HG02623 (cell line): ENCODE measurements at regions not wholly inside any gene's neighbourhood (a gene's known extent, or its start where the extent isn't known, plus 50 kb on each side); places are given as distances from the start of the nearest gene placed in this dataset.
"Not testable (repeated sequence)": the region's sequence is repeated elsewhere in the genome, so short reads cannot be mapped to it uniquely, and the experiment has no call there.

Experiments
- ATAC-seq: cut with Tn5 transposase; IDR thresholded peaks from one replicate; pipeline ENCODE4 v1.9.1; 2021; ENCODE audit warnings: moderate library complexity; ENCODE audit not compliant: unreplicated experiment

DNA sequence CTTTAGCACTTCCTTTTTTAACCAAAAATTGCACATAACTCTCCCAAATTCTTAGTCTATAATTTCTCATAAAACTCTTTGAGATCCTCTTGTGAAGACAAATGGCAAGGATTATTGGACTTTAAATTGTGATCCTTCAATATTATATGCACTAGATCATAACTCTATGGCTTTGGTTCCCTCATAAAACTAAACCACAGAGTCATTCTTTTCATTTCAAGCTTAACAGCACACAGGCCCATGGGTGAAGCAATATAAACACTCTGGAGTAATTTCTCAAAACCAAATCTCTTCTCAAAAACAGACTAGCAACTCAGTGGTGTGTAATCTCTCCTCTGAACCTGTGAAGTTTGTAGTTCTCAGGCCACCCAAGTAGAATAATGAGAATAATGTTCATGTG is 171.0 kb upstream of the NECTIN3 start:
- ATAC-seq = no peak

DNA sequence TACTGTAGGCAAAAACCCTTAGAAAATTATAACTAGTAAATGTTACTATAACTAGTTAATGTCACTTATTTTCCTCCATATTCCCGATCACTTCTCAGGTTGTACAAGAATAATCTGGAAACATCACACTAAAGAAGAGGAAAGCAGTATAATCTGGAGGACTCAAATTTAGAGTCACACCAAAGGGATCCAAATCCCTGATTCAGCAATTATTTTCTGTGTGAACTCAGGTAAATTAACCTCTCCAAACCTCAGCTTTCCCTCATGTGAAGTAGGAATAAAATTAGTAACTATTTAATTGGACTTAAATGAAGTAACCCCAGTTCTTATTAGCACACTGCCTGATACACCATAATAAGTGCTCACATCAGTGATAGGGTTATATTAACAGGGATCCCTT is 170.1 kb upstream of the NECTIN3 start:
- ATAC-seq = no peak

DNA sequence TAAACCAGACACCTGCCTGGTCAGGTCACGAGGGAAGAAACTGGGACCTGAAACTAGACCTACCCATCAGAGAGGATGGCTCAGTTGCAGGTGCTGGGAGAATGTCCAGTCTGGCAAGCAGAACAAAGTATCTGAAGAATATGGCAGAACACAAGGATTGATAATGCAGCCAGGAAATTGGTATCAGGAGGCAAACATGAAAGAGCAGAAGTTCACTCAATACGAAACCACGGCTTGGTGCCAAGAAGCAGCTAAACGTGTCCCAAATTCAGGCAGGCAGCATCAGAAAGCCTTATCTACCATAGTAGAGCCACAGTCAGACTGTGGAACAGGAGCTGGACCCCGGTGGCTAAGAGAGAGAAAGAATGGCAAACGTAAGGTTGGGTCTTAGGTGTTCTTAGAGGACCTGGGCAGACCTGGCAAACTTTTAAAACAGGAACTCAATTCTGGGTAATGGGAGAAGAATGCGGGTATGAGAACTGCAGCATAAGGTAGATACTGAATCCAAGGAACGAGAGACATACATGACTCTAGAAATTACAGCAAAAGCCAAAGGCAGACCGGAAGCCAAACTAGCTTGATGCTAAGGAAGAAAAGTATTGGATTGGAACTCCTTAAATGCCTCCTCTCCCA is 169.0 kb upstream of the NECTIN3 start:
- ATAC-seq = no peak

DNA sequence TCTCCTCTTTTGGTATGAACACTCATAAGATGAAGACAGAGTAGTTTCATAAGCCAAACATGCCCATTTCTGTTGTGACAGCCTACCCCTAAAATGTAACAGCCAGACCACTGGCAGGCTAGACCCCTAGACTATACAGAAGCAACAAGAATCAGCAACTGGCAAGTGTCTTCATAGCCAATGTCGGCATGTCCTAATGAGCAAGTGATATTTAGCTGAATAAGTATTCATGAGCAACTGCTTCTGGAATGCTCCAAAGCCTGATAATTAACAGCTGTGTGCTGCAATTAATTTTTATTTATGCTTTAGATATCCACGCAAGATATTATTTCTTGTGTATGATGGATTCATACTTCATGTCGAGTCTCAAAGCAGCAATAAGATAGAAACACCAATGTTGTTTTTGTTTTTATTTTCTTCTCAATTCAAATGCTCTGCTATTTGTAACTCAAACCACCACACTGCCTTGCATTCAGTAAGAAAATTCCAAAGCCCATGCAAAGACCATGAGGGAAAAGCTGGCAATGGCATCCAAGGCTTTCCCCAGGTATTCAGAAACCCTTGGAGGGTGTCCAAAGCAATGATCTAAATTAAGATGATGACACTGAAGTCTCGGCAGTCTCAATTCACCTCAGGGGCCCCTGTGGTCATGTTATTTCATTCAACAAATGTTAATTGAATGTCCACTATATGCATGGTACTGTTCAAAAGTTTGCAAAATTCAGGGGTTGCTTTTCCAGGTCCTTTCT is 167.7 kb upstream of the NECTIN3 start:
- ATAC-seq = no peak

DNA sequence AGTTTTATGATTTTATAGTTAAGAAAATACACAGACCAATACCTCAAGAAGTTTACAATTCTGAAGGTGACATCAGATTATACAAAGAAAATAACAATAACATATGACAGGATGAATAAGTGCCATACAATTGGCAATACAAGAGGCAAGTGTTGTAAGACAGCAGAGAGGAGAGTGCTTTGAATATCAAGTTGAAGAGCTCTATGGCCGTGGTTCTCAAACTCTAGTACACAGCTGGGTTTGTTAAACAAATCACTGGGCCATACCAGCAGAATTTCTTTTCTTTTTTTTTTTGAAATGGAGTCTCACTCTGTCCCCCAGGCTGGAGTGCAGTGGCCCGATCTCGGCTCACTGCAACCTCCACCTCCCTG is 167.1 kb upstream of the NECTIN3 start:
- no peak for ATAC-seq

DNA sequence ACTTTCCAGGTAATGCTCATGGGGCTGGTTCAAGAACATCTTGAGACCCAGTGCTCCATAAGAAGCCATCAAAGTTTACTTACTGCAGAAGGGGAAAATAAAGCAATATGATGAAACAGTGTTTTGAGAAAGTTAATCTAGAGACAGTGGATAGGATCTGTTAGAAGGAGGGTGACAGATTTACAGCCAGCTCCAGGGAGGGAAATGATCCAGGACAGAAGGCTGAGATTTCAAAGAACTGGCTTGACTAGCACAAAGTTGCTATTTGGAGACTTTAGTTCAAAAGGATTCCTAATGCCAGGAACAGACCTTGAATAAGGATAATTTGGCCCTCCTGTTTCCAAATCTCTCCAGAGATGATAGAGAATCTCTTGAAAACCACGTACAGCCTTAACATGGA is 166.5 kb upstream of the NECTIN3 start:
- no peak for ATAC-seq

DNA sequence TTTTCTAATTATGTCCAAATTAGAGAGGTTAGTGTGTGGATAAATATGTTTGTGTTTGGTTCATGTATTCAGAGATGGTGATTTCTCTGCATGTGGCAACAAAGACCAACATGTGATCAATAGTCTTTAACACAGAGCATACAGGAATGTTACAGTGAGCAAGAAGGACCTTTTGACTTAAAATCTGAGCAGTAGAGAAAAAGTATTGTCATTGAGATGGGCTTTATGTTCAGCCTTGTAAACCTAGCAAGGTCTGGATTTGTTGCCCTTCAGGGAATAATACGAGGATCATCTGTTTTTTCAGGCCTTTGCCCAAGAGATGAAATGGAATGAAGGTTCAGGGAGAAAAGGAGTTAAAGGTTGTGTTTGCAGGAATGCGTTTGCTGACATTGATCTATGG is 161.8 kb upstream of the NECTIN3 start:
- no peak for ATAC-seq

DNA sequence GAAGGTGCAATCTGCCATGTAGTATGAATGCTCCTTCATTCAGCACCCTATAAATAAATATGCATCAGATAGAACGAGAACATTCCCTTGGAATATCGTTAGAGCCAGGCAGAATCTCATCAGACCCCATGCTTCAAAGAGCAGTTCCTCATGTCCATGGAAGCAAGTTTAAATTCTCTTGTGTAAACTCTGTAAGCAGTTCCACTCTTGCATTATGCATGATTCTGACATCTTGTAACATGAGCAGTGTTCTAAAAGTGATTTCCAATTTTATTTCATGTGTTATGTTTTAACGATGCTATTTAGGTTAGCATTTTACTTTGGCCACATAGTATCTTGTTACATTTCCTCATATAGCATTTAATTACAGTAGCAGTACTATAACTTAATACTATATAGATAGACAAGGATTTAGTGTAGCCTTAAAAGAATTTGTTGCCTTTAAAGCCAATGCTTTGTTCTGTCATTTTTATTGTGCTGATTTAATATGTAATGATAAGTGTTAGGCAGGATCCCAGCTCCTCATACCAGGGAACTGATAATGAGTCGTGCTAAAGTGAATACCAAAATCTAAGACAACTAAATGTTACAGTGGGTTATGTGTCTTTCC is 161.2 kb upstream of the NECTIN3 start:
- ATAC-seq = no peak

DNA sequence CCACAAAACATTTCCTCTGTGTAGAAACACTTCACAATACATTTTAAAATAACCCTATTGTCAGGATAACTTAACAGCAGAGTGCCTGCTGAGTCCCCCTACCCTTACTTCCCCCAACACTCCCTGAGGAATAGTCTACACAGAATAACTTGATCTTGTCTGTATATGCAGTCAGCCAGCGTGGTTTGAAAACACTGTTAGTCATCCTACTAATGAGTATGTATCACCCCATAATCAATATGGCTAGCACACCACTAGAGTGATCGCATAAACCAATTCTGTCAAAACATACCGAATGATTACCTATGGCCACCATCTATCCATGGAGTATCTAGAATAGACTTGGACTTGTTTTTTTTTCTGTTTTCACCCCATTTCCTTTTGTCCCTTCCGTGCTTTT is 152.7 kb upstream of the NECTIN3 start:
- no peak for ATAC-seq

DNA sequence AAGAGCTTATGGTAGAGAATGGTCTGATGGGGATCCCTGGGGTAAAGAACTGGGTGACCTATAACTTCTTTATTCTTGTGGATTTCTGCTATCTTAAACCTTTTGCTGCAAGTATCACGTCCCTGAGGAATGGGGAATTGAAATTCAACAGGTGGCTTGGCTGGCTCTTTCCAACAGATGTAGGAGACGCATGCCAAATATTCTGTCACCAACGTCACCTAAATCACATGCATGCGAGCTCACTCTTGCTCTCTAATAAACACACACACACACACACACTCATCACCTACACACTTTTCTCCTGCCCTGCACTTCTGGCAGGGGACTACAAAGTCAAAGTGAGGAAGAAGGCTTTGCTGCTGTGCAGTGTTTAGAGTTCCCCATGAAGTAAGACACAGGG is 145.8 kb upstream of the NECTIN3 start:
- ATAC-seq = no peak

DNA sequence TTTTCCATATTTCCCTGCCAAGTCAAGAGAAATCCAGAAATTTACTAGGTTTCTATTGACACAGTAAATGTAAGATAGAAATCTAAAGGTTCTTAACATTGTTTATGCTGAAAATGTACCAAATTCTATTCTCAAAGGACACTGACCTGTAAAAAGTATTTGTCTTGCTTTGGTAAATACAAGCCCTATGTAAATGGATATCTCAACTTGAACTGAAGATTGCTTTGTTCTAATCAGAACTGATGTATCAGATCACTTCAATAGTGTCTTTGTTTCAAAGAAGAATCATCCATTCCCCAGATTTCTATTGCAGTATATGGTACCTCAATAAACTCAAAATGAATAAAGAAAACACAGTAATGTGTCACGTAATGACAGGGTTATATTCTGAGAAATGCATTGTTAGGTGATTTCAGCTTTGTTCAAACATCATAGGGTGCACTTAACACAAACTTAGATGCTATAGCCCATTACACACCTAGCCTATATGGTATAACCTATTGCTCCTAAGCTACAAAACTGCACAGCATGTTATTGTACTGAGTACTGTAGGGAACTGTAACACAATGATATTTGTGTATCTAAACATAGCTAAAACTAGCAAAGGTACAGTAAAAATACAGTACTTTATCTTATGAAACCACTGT is 143.5 kb upstream of the NECTIN3 start:
- ATAC-seq = no peak

DNA sequence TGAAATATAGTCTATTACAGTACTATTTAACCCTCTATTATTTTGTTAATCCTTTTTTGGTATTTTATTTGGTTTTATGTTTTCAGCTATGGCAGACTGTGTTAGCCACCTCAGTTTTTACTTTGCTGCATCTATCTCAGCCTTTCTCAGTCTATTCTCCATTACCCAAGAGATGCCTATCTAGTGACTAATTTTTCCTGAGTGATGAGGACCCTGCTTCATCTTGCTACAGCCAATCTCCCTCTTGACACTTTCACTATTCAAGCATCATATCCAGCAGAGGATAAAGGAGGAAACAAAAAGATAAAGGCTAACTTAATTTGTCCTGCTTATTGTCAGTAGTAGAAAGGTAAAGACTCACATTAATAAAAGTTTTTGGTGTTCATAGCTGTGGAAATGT is 141.8 kb upstream of the NECTIN3 start:
- ATAC-seq = no peak

DNA sequence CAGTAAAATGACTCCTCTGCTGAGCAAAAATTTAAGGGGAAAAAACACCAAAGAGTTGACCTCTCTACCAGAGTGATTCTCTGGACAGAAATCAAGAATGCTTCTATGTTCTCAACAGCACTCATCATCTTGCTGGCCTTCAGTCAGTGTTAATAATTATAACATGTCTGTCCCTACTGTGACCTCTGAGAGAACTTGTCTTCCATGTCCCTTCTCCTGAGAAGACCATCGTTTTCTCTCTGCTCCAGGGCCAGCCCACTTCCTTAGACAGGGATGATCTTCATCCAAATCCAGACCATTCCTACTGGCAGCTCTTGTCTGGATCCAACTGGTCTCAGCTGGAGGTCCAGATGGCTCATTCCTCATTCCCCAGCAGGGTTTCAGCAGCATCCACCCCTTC is 139.0 kb upstream of the NECTIN3 start:
- ATAC-seq = no peak

DNA sequence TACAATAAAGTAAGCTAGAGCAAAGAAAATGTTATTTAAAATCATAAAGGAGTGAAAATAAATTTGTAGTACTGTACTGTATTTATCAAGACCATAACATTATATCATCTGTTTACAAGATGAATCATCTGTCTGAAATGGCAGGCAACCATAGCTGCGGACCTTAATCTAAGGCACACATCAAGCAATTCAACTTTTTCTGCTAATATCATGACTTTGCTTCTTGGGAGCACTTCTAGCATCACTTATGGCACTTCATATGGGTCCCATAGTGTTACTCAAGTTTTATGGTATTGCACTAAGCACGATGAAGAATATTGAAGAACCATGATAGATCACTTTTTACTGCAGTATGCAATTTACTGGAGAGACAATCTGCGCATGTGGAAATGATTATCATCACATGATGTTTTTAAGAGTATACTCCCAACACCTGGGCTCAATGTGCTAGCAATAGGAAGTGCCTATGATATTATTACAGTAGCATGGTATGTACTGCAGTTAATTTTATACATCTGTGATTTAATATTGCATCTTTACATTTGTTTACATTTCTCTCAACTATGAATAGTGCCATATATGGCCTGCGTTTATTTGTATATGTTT is 137.7 kb upstream of the NECTIN3 start:
- no peak for ATAC-seq

DNA sequence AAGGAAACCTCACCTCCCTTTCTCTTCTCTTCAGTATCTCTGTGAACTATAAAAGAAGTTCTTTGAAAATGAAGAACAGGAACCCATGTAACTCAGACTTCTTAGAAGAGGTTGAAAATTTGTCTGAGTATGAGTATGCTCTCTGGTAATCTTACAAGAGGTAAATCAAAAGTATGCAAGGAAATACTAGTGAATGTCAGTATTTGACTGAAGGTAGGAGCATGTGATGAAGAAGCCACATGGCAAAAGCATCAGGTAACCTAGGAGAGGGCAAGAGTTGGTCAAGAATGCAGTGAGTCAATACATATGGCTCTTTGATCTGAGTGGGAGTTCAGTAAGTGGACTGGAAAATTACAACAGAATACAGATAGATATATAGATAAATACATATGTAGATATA is 133.0 kb upstream of the NECTIN3 start:
- no peak for ATAC-seq

DNA sequence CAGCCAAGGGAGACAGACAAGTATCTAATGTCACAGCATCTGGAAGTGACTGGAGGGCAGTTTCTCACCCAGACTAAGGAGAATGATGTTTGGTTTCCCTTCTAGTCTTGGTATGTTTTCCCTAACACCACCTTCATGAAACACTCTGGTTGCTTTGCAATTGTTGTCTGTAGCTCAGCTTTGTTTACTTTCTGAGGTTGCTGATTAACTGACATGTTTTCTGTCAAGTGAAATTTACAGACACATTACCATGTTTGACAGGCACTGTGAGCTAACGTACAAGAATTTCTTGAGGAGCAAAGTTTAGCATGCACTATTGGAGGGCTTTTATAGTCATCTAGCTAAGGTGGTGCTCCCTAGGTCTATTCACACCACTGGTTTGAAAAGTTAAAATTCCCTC is 131.6 kb upstream of the NECTIN3 start:
- no peak for ATAC-seq

DNA sequence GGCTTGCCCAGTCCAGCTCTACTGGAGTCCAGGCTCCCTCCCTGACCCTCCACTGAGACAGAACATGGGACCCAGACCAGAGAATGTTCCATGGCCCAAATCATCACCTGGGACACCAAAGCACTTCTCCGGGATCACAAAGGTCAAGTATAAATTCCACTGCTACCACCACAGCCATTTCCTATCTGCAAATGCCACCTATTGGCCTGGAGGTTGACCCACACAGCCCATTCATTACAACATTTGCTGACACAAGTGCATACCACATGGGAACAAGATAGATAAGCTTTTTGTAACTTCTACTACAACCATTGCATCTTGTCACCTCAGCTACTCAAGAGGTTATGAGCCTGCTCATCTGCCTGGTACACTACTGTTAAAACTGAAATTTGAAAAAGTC is 126.8 kb upstream of the NECTIN3 start:
- ATAC-seq = no peak

DNA sequence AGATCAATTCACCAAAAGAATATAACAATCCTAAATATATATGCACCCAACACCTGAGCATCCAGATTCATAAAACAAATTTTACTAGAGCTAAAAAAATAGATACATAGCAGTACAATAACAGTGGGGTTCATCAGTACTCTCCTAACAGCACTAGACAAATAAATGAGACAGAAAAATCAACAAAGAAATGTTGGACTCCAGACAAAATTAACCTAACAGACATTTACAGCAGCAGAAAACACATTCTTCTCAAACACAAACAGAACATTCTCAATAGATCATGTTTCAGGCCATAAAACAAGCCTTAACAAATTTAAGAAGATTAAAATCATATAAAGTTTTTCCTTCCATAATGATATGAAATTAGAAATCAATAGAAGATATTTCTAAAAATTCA is 124.8 kb upstream of the NECTIN3 start:
- no peak for ATAC-seq

DNA sequence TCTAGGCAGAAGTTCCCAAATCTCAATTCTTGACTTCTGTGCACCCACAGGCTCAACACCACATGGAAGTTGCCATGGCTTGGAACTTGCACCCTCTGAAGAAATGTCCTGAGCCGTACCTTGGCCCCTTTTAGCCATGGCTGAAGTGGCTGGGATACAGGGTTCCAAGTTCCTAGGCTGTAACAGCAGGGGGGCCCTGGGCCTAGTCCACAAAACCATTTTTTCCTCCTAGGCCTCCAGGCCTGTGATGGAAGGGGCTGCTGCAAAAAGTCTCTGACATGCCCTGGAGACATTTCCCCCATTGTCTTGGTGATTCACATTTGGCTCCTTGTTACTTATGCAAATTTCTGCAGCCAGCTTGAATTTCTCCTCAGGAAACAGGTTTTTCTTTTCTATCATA is 122.4 kb upstream of the NECTIN3 start:
- ATAC-seq = not testable (repeated sequence)

DNA sequence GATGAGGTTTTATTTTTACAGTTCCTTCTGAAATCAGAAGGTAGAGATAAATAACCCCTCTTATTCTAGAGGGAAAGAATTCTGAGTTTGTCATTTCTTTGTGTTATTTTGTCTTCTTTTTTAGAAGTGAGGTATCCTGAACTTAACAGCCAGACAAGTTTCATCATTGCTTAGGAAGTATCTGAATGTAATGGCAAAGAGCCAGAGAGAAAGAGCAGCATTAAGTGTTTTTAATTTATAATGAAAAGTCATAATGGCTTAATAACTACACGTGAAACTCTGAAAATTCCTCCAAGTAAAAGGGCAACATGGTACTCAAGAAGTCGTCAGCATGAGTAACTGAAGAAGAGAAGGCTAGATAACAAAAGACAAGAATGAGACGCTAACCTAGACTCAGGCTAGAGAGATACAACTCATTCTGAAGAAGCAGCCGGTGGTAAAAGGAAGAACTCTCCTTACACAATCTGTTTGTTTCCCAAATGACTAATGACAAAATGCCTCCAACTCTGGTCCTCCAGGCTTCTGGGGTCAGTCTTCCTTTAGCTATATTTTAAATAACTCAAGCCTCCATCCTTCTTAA is 116.2 kb upstream of the NECTIN3 start:
- no peak for ATAC-seq

DNA sequence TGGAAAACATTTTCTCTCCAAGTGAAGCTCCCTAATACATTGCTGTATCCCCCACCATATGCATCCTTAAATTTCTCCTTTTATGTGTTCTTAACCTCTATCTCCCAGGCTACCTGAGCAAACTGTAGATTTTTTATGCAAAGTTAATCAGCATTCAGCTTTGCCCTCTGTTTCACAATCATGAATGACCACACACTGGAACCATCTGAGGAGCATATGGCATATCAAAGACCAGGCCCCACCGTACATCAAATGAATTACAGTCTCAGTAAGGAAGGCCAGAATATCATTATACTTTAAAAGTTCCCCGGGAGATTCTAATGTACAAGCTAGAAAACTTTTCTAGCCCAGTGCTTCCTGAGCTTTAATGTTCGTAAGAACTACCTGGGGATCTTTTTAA is 115.5 kb upstream of the NECTIN3 start:
- no peak for ATAC-seq
